Suprapubic skin (tissue), 4 donors: ENCODE measurements at regions not wholly inside any gene's neighbourhood (a gene's known extent, or its start where the extent isn't known, plus 50 kb on each side); places are given as distances from the start of the nearest gene placed in this dataset.

ENCODE experiments used
- DNase-seq, 2 donors: peaks; one replicate each; pipeline ENCODE4 v3.0.0-alpha.2; 2019; ENCODE audit warnings: low spot score in 2 of 2
- H3K27ac ChIP-seq: fragments of 200-600 bp; sonication (generic); one replicate; pipeline ENCODE4 v1.5.1; 2019
- H3K27me3 ChIP-seq: fragments of 200-600 bp; sonication (generic); one replicate; pipeline ENCODE4 v1.5.1; 2019
- H3K36me3 ChIP-seq: fragments of 200-600 bp; sonication (generic); one replicate; pipeline ENCODE4 v1.5.1; 2019
- H3K4me1 ChIP-seq: fragments of 200-600 bp; sonication (generic); one replicate; pipeline ENCODE4 v1.5.1; 2019
- H3K4me3 ChIP-seq: fragments of 200-600 bp; sonication (generic); one replicate; pipeline ENCODE4 v1.5.1; 2019; ENCODE audit warnings: mild to moderate bottlenecking
- H3K9me3 ChIP-seq: fragments of 200-600 bp; sonication (generic); one replicate; pipeline ENCODE4 v1.5.1; 2019
- EP300 ChIP-seq: sonication (generic); formaldehyde crosslinking; IDR thresholded peaks from one replicate; pipeline ENCODE4 v1.6.1; 2017; ENCODE audit warnings: antibody characterized with exemption
- POLR2A ChIP-seq, 2 donors: fragments of 450-650 bp; IDR thresholded peaks; one replicate each; pipeline ENCODE4 v1.6.1; 2017; ENCODE audit warnings: antibody characterized with exemption in 2 of 2, mild to moderate bottlenecking in 2 of 2, moderate library complexity in 2 of 2
- POLR2AphosphoS5 ChIP-seq, 3 donors: sonication (generic); formaldehyde crosslinking; IDR thresholded peaks; one replicate each; pipeline ENCODE4 v1.6.1; 2017; ENCODE audit warnings: antibody characterized with exemption in 3 of 3
- WGBS: methylation state at CpG from one replicate; pipeline ENCODE4 v1.1.5; 2018; 5-methylcytosine and 5-hydroxymethylcytosine counted together
- TF ChIP-seq, protein P1 (sequence below), 2 donors: fragments of 200-600 bp in 1 of 2; fragments of 450-650 bp in 1 of 2; sonication (generic) in 1 of 2; IDR thresholded peaks; one replicate each; pipeline ENCODE4 v1.5.1; 2016 to 2019; ENCODE audit warnings: antibody characterized with exemption in 2 of 2, mild to moderate bottlenecking in 1 of 2, moderate library complexity in 1 of 2

DNA sequence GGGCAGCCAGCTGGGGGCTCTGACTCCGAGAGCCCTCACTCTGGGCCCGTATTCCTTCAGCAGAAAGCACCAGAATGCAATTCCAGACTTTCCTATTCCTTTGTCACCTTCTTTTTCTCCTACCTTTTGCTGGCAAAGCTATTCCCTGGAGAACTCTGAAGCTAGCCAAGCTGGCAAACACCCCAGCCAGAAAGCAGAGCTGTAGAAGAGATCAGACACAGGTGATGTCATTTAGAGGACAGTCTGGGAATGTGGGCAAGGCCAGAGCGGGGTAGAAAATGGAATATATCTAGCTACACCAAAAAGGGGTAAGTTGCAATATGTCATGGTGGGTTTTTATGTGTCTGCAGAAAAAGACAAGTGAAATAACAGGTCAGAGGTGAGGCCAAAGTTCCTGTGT, 205.1 kb downstream of the NXPE2 start:
- H3K4me1 ChIP-seq, result no peaks in the 10 kb centered on the region
- H3K9me3 ChIP-seq, result no peaks in the 10 kb centered on the region
- WGBS, result 76% methylated on average over 3 of the region's 3 CpGs
- H3K36me3 ChIP-seq, result no peaks in the 10 kb centered on the region
- H3K4me3 ChIP-seq, result no peak overlapping the region
- H3K27me3 ChIP-seq, result no peaks in the 10 kb centered on the region
- H3K27ac ChIP-seq, result no peak overlapping the region
- no peak for TF ChIP-seq POLR2A (IDR thresholded peaks at IDR 0.05)
- TF ChIP-seq POLR2AphosphoS5 (IDR thresholded peaks at IDR 0.05), result no peak
- TF ChIP-seq, protein P1, sequence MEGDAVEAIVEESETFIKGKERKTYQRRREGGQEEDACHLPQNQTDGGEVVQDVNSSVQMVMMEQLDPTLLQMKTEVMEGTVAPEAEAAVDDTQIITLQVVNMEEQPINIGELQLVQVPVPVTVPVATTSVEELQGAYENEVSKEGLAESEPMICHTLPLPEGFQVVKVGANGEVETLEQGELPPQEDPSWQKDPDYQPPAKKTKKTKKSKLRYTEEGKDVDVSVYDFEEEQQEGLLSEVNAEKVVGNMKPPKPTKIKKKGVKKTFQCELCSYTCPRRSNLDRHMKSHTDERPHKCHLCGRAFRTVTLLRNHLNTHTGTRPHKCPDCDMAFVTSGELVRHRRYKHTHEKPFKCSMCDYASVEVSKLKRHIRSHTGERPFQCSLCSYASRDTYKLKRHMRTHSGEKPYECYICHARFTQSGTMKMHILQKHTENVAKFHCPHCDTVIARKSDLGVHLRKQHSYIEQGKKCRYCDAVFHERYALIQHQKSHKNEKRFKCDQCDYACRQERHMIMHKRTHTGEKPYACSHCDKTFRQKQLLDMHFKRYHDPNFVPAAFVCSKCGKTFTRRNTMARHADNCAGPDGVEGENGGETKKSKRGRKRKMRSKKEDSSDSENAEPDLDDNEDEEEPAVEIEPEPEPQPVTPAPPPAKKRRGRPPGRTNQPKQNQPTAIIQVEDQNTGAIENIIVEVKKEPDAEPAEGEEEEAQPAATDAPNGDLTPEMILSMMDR (IDR thresholded peaks at IDR 0.05), result no peak
- TF ChIP-seq EP300, result no peak
- DNase-seq, result no peak

DNA sequence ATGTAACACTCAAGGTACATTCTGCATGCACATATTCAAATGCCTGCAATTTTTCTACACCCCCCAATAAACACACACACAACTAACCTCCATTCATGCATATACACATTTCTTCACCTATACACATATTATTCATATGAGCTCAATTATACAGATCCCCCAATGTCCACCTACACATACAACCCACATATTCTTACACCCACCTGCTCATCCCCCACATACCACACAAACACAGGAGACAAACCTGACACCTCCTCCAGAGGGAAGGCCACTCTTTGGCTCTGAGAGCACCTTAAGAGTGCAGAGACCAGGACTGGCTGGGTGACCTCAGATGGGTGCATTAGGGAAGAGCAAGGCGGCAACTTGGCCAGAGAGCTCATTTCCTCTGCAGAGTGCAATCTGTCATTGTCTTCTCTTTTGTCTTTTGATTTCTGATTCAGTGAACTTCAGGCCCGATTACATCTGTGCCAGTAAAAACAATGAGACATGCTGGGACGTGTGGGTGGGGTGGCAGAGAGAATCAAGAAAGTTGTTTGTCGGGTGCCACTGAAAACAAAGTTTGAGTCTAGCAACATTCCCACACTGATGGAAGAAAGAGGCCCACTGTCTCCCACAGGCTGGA, 208.4 kb downstream of the NXPE2 start:
- Histone ChIP-seq H3K27ac (no peak overlapping the region), H3K4me3 (no peak overlapping the region), H3K36me3 (no peaks in the 10 kb centered on the region), H3K9me3 (no peaks in the 10 kb centered on the region), H3K4me1 (no peaks in the 10 kb centered on the region), H3K27me3 (no peaks in the 10 kb centered on the region)
- 37% methylated on average over 4 of the region's 4 CpGs for WGBS
- TF ChIP-seq EP300, result no peak
- TF ChIP-seq POLR2AphosphoS5 (IDR thresholded peaks at IDR 0.05), result no peak
- TF ChIP-seq, protein P1 (IDR thresholded peaks at IDR 0.05), result no peak
- TF ChIP-seq POLR2A (IDR thresholded peaks at IDR 0.05), result no peak
- no peak for DNase-seq

DNA sequence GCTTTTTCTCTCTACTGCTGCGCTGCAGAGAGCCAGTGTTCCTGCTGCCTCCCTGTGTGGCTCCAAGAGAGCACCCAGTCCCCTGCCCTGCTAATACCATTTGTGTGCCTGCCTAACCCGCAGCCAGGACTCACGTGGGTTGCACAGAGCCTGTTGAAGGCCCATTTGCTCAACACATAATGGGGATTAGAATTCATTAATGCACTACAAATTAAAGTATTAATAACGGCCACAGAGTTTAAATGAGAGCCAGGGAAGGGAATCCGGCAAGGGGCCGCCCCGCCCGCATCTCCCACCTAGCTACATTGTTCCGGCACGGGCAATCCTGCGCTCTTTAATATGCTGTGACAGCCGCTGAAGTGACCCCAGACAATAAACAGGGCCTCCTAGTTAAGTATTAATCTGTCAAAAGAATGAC, 211.3 kb downstream of the NXPE2 start:
- Histone ChIP-seq H3K4me1 (no peaks in the 10 kb centered on the region), H3K27me3 (no peaks in the 10 kb centered on the region), H3K27ac (no peak overlapping the region), H3K36me3 (no peaks in the 10 kb centered on the region), H3K9me3 (no peaks in the 10 kb centered on the region), H3K4me3 (no peak overlapping the region)
- TF ChIP-seq EP300, result no peak
- TF ChIP-seq, protein P1 (IDR thresholded peaks at IDR 0.05), result no peak
- TF ChIP-seq POLR2AphosphoS5 (IDR thresholded peaks at IDR 0.05), result no peak
- DNase-seq, result no peak
- WGBS, result 63% methylated on average over 12 of the region's 12 CpGs

DNA sequence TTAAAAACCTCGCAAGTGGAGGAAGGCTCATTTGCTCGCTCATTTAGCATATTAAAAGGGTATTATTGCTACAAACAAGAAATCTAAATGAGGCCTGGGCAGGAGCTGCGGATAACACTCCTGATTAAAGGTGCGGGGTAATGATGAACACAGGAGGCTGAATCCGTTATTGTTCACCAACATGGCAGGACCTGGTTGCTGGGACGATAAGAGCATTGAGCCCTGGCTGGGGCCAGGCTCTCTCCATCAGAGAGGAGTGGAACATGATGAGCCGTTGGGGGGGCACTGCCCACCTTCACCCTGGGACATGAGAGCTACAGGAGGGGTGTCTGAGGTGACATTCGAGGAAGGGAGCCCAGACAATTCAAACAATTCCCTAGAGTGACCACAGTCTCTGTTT, 211.7 kb downstream of the NXPE2 start:
- Histone ChIP-seq H3K36me3 (no peaks in the 10 kb centered on the region), H3K27ac (no peak overlapping the region), H3K9me3 (no peaks in the 10 kb centered on the region), H3K4me1 (no peaks in the 10 kb centered on the region), H3K4me3 (no peak overlapping the region), H3K27me3 (no peaks in the 10 kb centered on the region)
- WGBS, result 72% methylated on average over 8 of the region's 8 CpGs
- TF ChIP-seq, protein P1 (IDR thresholded peaks at IDR 0.05), result no peak
- TF ChIP-seq POLR2A (IDR thresholded peaks at IDR 0.05) (no peak), POLR2AphosphoS5 (IDR thresholded peaks at IDR 0.05) (no peak), EP300 (no peak)
- no peak for DNase-seq

DNA sequence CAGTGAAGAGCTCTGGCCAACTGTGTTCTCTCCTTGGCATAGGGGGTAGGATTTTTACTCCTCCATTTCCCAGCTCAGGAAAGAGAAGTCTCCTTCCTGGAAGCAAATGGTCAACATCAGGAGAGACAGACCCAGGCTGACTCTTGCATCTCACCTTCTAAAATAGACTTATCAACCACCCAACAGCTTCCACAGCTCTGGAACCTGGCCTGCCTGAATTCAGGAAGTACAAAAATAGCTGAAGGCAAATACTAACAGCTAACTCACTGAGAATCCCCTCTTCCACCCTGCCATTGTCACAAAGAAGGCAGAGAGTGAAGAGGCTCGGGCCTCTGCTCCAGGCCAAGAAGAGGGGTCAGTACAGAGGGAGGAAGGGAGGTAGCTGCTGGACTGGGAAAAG, 213.6 kb downstream of the NXPE2 start:
- no peak overlapping the region for H3K27ac ChIP-seq
- no peak overlapping the region for H3K4me3 ChIP-seq
- no peaks in the 10 kb centered on the region for H3K27me3 ChIP-seq
- no peaks in the 10 kb centered on the region for H3K9me3 ChIP-seq
- DNase-seq, result no peak
- H3K36me3 ChIP-seq, result no peaks in the 10 kb centered on the region
- no peaks in the 10 kb centered on the region for H3K4me1 ChIP-seq
- 58% methylated on average over 1 of the region's 1 CpG for WGBS
- no peak for TF ChIP-seq EP300
- no peak for TF ChIP-seq POLR2AphosphoS5 (IDR thresholded peaks at IDR 0.05)
- TF ChIP-seq, protein P1 (IDR thresholded peaks at IDR 0.05), result no peak
- TF ChIP-seq POLR2A (IDR thresholded peaks at IDR 0.05), result no peak
